ENCODE measurements at regions not wholly inside any gene's neighbourhood (a gene's known extent, or its start where the extent isn't known, plus 50 kb on each side); places are given as distances from the start of the nearest gene placed in this dataset.

- H3K36me3 ChIP-seq (ENCODE audit: control insufficient read depth in 4 of 4, insufficient read depth in 3 of 4, low read depth in 1 of 4, low read length in 3 of 4) = peaks cover 0 to 2% (median 0%) of the 10 kb centered on the region in 4 donors
- H3K27me3 ChIP-seq (ENCODE audit: control insufficient read depth in 4 of 4, insufficient read depth in 4 of 4, low read length in 3 of 4) = peaks cover 0 to 3% (median 0%) of the 10 kb centered on the region in 4 donors
- no peak overlapping the region for H3K27ac ChIP-seq (ENCODE audit: low read depth in 1 of 2, low read length in 2 of 2)
- no peak for TF ChIP-seq MAX (IDR thresholded peaks at IDR 0.05)
- TF ChIP-seq TAF1 (conservative IDR thresholded peaks at IDR 0.05) = no peak
- no peak overlapping the region for H3K9ac ChIP-seq (ENCODE audit: low read depth in 1 of 2, low read length in 2 of 2)
- 80% methylated on average over 9 of the region's 9 CpGs for WGBS
- no peaks in the 10 kb centered on the region for H3K4me1 ChIP-seq (ENCODE audit: control insufficient read depth in 4 of 4, insufficient read depth in 4 of 4, low read length in 3 of 4)
- no peak overlapping the region for H3K4me3 ChIP-seq (ENCODE audit: low read depth in 1 of 3, low read length in 3 of 3)
- no peak for DNase-seq (ENCODE audit: low spot score)
- H3K9me3 ChIP-seq (ENCODE audit: control insufficient read depth in 4 of 4, low read length in 3 of 4) = no peaks in the 10 kb centered on the region
Observed at GRCh38 chr19:31597616-31598015, 248.4 kb upstream of the TSHZ3 start.

- TF ChIP-seq HNF4A (conservative IDR thresholded peaks at IDR 0.05) = no peak
- no peak for TF ChIP-seq TAF1 (conservative IDR thresholded peaks at IDR 0.05)
- no peak for TF ChIP-seq ATF3 (IDR thresholded peaks at IDR 0.05)
- TF ChIP-seq NR2F2 (IDR thresholded peaks at IDR 0.05) = no peak
- no peak for TF ChIP-seq CTCF (IDR thresholded peaks at IDR 0.05; ENCODE audit: low read depth, low read length, missing input control)
- TF ChIP-seq FOXA1 (IDR thresholded peaks at IDR 0.05) = no peak
- no peak for TF ChIP-seq JUND (IDR thresholded peaks at IDR 0.05)
- TF ChIP-seq HNF4G (IDR thresholded peaks at IDR 0.05) = no peak
- no peak for TF ChIP-seq ZBTB33 (IDR thresholded peaks at IDR 0.05)
- peaks cover 0 to 3% (median 0%) of the 10 kb centered on the region in 4 donors for H3K27me3 ChIP-seq (ENCODE audit: control insufficient read depth in 4 of 4, insufficient read depth in 4 of 4, low read length in 3 of 4)
- DNase-seq (ENCODE audit: low spot score) = no peak
- no peak overlapping the region for H3K9ac ChIP-seq (ENCODE audit: low read depth in 1 of 2, low read length in 2 of 2)
- WGBS = 80% methylated on average over 2 of the region's 2 CpGs
- no peaks in the 10 kb centered on the region for H3K9me3 ChIP-seq (ENCODE audit: control insufficient read depth in 4 of 4, low read length in 3 of 4)
- H3K27ac ChIP-seq (ENCODE audit: low read depth in 1 of 2, low read length in 2 of 2) = no peak overlapping the region
- H3K4me3 ChIP-seq (ENCODE audit: low read depth in 1 of 3, low read length in 3 of 3) = no peak overlapping the region
- H3K36me3 ChIP-seq (ENCODE audit: control insufficient read depth in 4 of 4, insufficient read depth in 3 of 4, low read depth in 1 of 4, low read length in 3 of 4) = peaks cover 0 to 2% (median 0%) of the 10 kb centered on the region in 4 donors
- no peaks in the 10 kb centered on the region for H3K4me1 ChIP-seq (ENCODE audit: control insufficient read depth in 4 of 4, insufficient read depth in 4 of 4, low read length in 3 of 4)
Observed at GRCh38 chr19:31598730-31599238, 249.5 kb upstream of the TSHZ3 start.

GRCh38 chr19:31600731-31601295 lies 251.6 kb upstream of the TSHZ3 start:
- no peaks in the 10 kb centered on the region for H3K9me3 ChIP-seq (ENCODE audit: control insufficient read depth in 4 of 4, low read length in 3 of 4)
- 82% methylated on average over 11 of the region's 11 CpGs for WGBS
- TF ChIP-seq ZBTB33 (IDR thresholded peaks at IDR 0.05) = no peak
- TF ChIP-seq JUND (IDR thresholded peaks at IDR 0.05) = no peak
- TF ChIP-seq ATF3 (IDR thresholded peaks at IDR 0.05) = no peak
- TF ChIP-seq RXRA (IDR thresholded peaks at IDR 0.05) = no peak
- no peak for TF ChIP-seq RAD21 (IDR thresholded peaks at IDR 0.05)
- TF ChIP-seq YY1 (IDR thresholded peaks at IDR 0.05) = no peak
- no peak for TF ChIP-seq SP1 (IDR thresholded peaks at IDR 0.05)
- no peak for TF ChIP-seq MAX (IDR thresholded peaks at IDR 0.05)
- no peak for TF ChIP-seq FOXA2 (IDR thresholded peaks at IDR 0.05)
- no peak for TF ChIP-seq FOXA1 (IDR thresholded peaks at IDR 0.05)
- TF ChIP-seq CTCF (IDR thresholded peaks at IDR 0.05; ENCODE audit: low read depth, low read length, missing input control) = no peak

More at GRCh38 chr19:31600731-31601295, 251.6 kb upstream of the TSHZ3 start:
- peaks cover 0 to 2% (median 0%) of the 10 kb centered on the region in 4 donors for H3K36me3 ChIP-seq (ENCODE audit: control insufficient read depth in 4 of 4, insufficient read depth in 3 of 4, low read depth in 1 of 4, low read length in 3 of 4)
- H3K4me3 ChIP-seq (ENCODE audit: low read depth in 1 of 3, low read length in 3 of 3) = no peak overlapping the region
- H3K9ac ChIP-seq (ENCODE audit: low read depth in 1 of 2, low read length in 2 of 2) = no peak overlapping the region
- no peak for DNase-seq (ENCODE audit: low spot score)
- no peaks in the 10 kb centered on the region for H3K27me3 ChIP-seq (ENCODE audit: control insufficient read depth in 4 of 4, insufficient read depth in 4 of 4, low read length in 3 of 4)
- no peak overlapping the region for H3K27ac ChIP-seq (ENCODE audit: low read depth in 1 of 2, low read length in 2 of 2)
- H3K4me1 ChIP-seq (ENCODE audit: control insufficient read depth in 4 of 4, insufficient read depth in 4 of 4, low read length in 3 of 4) = no peaks in the 10 kb centered on the region
